ENCODE measurements at regions not wholly inside any gene's neighbourhood (a gene's known extent, or its start where the extent isn't known, plus 50 kb on each side); places are given as distances from the start of the nearest gene placed in this dataset.
A peak's percentile ranks its signal among the peaks of the same experiment; 100 is the strongest.

GRCh38 chr6:146903451-146903850 is 300.8 kb upstream of the STXBP5 start:
- DNase-seq (ENCODE audit: low read depth in 2 of 2) = no peak

- DNase-seq (ENCODE audit: low read depth in 2 of 2) = no peak
Observed at GRCh38 chr6:146904596-146904995, 299.6 kb upstream of the STXBP5 start.

GRCh38 chr6:146905181-146905704 is 299.0 kb upstream of the STXBP5 start:
- DNase-seq (ENCODE audit: low read depth in 2 of 2) = peak; percentile 36 to 42

GRCh38 chr6:146908786-146909185 is 295.4 kb upstream of the STXBP5 start:
- DNase-seq (ENCODE audit: low read depth in 2 of 2) = no peak

GRCh38 chr6:146909376-146909775 is 294.8 kb upstream of the STXBP5 start:
- no peak for DNase-seq (ENCODE audit: low read depth in 2 of 2)

DNA sequence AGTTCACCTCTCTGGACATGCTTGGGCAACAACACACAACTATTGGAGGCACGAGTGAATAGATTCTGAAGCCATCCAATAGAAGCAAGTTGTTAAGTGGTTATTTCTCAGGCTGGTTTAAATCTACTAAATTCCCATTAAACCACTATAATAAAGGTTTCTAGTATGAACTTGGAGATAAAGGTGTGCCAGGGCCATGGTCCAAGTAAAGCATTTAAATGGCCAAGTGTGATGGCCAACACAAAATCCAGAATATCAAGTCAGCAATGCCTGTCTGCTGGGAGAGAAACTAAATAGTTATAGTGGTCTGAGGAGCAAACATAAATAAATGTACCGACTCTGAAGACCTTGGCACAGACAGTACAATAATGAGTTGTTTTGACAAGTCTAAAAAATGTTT is 294.3 kb upstream of the STXBP5 start:
- no peak for DNase-seq (ENCODE audit: low read depth in 2 of 2)

DNA sequence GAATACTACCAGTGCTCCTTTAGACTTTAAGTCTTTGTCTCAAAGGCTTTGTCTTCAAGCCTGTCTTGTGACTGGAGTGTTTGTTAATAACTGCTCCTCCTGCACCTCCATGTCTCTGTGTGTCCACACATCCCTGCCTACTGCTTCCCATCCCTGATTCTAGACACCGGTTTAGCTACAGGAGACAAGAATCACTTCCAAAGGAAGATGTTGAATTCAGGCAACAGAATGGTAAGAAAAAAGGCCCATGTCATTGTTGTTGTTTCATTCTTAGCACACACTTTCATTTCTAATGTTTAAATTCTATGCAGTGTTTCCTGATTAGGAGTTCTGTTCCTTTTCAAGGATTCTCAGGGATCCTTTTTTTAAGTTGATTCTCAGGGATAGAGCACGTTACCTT is 293.6 kb upstream of the STXBP5 start:
- no peak for DNase-seq (ENCODE audit: low read depth in 2 of 2)

GRCh38 chr6:146911635-146912215 is 292.5 kb upstream of the STXBP5 start:
- DNase-seq (ENCODE audit: low read depth in 2 of 2) = no peak

GRCh38 chr6:146912730-146913685 is 291.2 kb upstream of the STXBP5 start:
- DNase-seq (ENCODE audit: low read depth in 2 of 2) = no peak

DNA sequence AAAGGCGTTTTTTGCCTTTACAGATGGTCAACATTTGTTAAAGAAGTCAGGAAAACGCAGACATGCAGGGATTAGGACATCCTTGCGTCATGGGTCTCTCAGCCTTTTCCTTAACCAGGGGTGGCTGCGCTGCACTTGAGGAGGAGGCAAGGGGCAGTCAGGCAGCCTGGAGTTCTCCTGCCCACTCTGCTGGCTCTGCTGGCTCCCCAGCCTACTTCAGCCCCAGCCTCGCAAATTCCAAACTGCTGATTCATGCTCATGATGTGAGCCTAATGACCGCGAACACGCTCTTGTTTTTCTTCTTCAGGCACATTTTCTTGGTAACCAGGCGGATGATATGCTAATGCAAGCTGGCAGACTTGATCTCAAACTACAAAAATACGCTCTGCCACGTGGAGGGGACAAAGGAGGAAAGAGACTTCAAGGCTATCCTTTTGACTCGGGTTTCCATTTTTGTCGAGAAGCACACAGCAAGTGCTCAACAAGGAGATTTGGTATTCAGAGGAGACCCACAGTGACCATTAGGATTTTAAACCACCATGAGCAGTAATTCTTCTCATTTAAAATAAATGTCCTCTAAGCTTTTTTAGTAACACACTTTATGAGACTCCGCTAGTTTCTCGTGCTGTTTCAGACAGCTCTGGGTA is 290.3 kb upstream of the STXBP5 start:
- peak; percentile 97 for DNase-seq (ENCODE audit: low read depth in 2 of 2)

GRCh38 chr6:146914489-146915483 is 289.4 kb upstream of the STXBP5 start:
- DNase-seq (ENCODE audit: low read depth in 2 of 2) = peak; percentile 96 to 97

GRCh38 chr6:146915671-146916127 is 288.5 kb upstream of the STXBP5 start:
- DNase-seq (ENCODE audit: low read depth in 2 of 2) = no peak

GRCh38 chr6:146916435-146917025 is 287.7 kb upstream of the STXBP5 start:
- no peak for DNase-seq (ENCODE audit: low read depth in 2 of 2)

GRCh38 chr6:146917182-146917581 is 287.0 kb upstream of the STXBP5 start:
- DNase-seq (ENCODE audit: low read depth in 2 of 2) = no peak

- no peak for DNase-seq (ENCODE audit: low read depth in 2 of 2)
Observed at GRCh38 chr6:146917979-146918378, 286.2 kb upstream of the STXBP5 start.

DNA sequence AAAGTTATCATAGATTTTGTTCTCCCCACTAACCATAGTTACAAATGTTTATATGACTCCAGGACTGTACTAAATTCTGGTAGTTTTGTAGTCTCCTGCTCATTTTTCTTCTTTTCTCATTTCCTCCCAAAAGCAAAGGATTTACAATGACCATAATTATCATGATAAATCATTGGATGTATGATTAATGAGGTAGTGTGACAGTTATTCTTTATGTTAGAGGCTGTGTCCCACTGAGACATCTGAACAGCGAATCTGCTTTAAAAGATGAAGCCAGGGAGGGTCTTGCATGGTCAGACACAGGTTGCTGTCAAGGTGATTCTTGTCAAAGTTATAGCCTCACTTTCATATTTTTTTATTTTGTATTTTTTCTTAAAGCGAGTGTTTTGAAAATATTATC is 285.2 kb upstream of the STXBP5 start:
- DNase-seq (ENCODE audit: low read depth in 2 of 2) = no peak

DNA sequence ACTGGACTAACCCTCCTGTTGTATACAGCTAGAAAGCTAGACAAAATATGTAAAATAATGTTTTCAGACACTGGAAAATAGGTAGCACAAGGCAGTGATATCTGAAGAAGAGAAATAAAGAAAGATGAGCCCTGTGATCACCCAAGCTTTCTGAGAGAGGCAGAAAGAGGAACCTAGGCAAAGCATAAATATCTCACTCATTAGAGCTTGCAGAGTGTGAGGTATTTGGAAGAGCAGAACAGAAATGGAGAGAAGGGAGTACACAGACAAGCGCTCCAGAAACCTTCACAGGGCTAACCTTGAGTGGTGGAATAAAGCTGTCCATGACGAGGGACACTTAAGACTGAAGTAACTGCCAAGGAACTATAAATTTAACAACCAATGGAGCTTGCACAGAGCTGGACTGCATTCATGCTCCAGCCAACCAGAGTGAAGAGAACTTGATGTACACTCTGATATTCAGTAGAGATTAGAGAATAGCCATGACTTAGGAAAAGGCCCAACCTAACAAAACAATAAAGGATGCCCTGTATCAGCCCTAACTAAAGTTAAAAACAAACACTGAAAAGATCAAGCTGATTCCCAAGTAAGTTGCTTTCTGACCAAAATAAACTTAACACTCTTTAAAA is 280.9 kb upstream of the STXBP5 start:
- DNase-seq (ENCODE audit: low read depth in 2 of 2) = no peak

GRCh38 chr6:146925846-146926245 is 278.4 kb upstream of the STXBP5 start:
- no peak for DNase-seq (ENCODE audit: low read depth in 2 of 2)

DNA sequence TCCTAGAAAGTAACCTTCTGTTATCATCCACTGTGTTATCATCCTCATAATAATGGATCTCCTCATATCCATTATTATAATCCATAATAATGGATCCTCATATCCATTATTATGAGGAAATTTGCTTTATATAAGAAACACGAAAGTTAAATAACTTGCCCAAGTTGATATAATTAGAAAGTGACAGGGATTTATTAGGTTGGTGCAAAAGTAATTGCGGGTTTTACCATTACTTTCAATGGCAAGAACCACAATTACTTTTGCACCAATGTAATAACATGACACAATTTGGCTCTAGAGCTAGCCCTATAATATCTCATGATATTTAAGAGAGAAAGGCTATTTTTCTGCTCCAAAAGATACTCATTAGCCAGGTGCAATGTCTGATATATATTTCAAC is 275.7 kb upstream of the STXBP5 start:
- DNase-seq (ENCODE audit: low read depth in 2 of 2) = no peak

DNA sequence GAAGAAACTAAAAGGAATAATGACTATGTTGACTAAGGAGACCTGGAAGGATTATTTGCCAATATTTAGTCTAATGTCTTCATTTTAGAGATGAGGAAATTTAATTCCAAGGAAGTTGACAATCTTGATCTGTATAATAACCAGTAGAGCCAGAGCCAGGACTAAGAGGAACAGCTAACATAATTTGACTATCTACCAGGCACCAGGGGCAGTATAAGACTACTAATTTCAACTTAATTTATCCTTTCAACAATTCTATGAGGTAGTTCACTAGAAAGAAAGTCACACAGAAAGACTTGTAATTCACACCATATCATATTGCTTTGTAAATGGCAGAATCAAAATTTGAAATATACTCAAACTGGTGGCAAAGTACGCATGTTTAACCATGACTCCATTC is 273.0 kb upstream of the STXBP5 start:
- DNase-seq (ENCODE audit: low read depth in 2 of 2) = no peak
